Activated CD8-positive, alpha-beta T cell treated with anti-CD3 and anti-CD28 coated beads for 36 hours (primary cell): ENCODE measurements at regions not wholly inside any gene's neighbourhood (a gene's known extent, or its start where the extent isn't known, plus 50 kb on each side); places are given as distances from the start of the nearest gene placed in this dataset.

Experiments used
- ATAC-seq: fragments of 200-7000 bp; cut with Tn5 transposase; one replicate; pipeline ENCODE4 v1.10.0; 2021; ENCODE audit warnings: mild to moderate bottlenecking, moderate library complexity
- CTCF ChIA-PET: fragments of 350-600 bp; sonication (Branson Sonifier 250); formaldehyde crosslinking; loops from one replicate; lab custom pipeline; 2021; ENCODE audit warnings: antibody characterized with exemption; lab: Charles Lee
- POLR2A ChIA-PET: fragments of 350-600 bp; sonication (Branson Sonifier 250); formaldehyde crosslinking; loops from one replicate; lab custom pipeline; 2021; ENCODE audit warnings: antibody characterized with exemption; lab: Charles Lee
- DNase-seq: peaks from one replicate; pipeline ENCODE4 v3.0.0-alpha.2; 2020
- H3K27ac Mint-ChIP-seq: one replicate; pipeline ENCODE4 v1.8.0; 2021; ENCODE audit warnings: mild to moderate bottlenecking, mixed read lengths
- H3K27me3 Mint-ChIP-seq: one replicate; pipeline ENCODE4 v1.8.0; 2021; ENCODE audit warnings: mixed read lengths
- H3K36me3 Mint-ChIP-seq: one replicate; pipeline ENCODE4 v1.8.0; 2021; ENCODE audit warnings: low read depth, mixed read lengths
- H3K4me1 Mint-ChIP-seq: one replicate; pipeline ENCODE4 v1.8.0; 2021; ENCODE audit warnings: low read depth, mixed read lengths
- H3K4me3 Mint-ChIP-seq: one replicate; pipeline ENCODE4 v1.8.0; 2021; ENCODE audit warnings: mild to moderate bottlenecking, moderate library complexity, mixed read lengths
- H3K9me3 Mint-ChIP-seq: one replicate; pipeline ENCODE4 v1.8.0; 2021; ENCODE audit warnings: mixed read lengths
- intact Hi-C: fragments of 100-400 bp; cut with micrococcal nuclease; formaldehyde crosslinking; loops from one replicate; pipeline ENCODE4 v1.10.0; 2022
- TF ChIP-seq, protein P1 (sequence below): fragments of 200-600 bp; IDR thresholded peaks from one replicate; pipeline ENCODE4 v1.8.0; 2022; ENCODE audit warnings: antibody characterized with exemption, mild to moderate bottlenecking

DNA sequence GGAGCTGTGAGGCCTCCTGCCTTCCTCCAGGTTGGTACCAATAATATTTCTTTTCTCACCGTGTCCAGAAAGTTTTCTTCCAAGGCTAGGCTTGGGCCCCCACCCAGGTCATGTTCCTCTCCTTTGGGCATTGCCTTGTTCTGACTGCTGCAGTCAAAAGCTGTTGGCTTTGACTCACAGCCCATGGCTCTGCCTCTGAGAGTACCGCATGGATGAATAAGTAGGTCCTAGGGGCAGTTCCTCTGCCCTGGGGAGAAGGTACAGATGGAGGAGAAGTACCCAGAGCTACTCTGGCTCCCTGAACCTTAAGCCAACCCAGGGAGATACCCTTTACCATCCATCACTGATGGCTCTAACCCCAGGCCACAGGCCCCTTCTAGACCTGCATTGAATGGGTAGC is 115.0 kb downstream of the NAV1 start:
- Mint-ChIP-seq H3K9me3 (no peaks in the 10 kb centered on the region), H3K4me3 (no peak overlapping the region), H3K4me1 (no peaks in the 10 kb centered on the region), H3K27me3 (peaks cover 14% of the 10 kb centered on the region), H3K36me3 (no peaks in the 10 kb centered on the region), H3K27ac (no peak overlapping the region)
- no peak for DNase-seq
- TF ChIP-seq, protein P1, sequence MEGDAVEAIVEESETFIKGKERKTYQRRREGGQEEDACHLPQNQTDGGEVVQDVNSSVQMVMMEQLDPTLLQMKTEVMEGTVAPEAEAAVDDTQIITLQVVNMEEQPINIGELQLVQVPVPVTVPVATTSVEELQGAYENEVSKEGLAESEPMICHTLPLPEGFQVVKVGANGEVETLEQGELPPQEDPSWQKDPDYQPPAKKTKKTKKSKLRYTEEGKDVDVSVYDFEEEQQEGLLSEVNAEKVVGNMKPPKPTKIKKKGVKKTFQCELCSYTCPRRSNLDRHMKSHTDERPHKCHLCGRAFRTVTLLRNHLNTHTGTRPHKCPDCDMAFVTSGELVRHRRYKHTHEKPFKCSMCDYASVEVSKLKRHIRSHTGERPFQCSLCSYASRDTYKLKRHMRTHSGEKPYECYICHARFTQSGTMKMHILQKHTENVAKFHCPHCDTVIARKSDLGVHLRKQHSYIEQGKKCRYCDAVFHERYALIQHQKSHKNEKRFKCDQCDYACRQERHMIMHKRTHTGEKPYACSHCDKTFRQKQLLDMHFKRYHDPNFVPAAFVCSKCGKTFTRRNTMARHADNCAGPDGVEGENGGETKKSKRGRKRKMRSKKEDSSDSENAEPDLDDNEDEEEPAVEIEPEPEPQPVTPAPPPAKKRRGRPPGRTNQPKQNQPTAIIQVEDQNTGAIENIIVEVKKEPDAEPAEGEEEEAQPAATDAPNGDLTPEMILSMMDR: no peak
- no peak for ATAC-seq
- CTCF ChIA-PET: no interaction called here
- intact Hi-C loops: no loop called here
- POLR2A ChIA-PET: no interaction called here

DNA sequence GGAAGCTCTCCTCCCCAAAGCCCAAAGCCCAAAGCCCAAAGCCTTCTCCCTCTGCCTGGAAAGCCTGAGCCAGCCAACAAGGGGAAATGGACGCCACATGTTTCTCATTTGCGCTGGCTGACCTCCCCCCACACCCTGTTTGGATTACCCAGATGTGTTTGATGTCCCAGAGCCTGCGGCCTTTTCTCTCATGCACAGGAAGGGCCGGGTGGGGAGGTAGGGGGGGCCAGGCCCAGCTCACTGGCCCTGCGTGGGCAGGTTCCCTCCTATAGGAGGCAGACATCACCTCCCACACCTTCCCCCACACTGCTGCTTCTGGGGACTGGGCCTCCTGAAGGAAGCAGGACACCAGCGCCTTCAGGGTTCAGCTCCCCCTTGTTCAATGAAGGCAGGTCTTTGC is 116.3 kb downstream of the NAV1 start:
- ChIA-PET POLR2A (no interaction called here), CTCF (interaction anchor here (0.6 to 1.5 kb wide), 2 partner anchors 11 to 96 kb away, joined by 3 to 5 read pairs; no protein-coding TSS in a partner anchor)
- no peak overlapping the region for H3K27ac Mint-ChIP-seq
- DNase-seq (no peak), ATAC-seq (no peak)
- no peaks in the 10 kb centered on the region for H3K4me1 Mint-ChIP-seq
- no peaks in the 10 kb centered on the region for H3K36me3 Mint-ChIP-seq
- peaks cover 7% of the 10 kb centered on the region for H3K27me3 Mint-ChIP-seq
- no peak overlapping the region for H3K4me3 Mint-ChIP-seq
- TF ChIP-seq, protein P1: no peak
- intact Hi-C loops: no loop called here
- H3K9me3 Mint-ChIP-seq: no peaks in the 10 kb centered on the region

DNA sequence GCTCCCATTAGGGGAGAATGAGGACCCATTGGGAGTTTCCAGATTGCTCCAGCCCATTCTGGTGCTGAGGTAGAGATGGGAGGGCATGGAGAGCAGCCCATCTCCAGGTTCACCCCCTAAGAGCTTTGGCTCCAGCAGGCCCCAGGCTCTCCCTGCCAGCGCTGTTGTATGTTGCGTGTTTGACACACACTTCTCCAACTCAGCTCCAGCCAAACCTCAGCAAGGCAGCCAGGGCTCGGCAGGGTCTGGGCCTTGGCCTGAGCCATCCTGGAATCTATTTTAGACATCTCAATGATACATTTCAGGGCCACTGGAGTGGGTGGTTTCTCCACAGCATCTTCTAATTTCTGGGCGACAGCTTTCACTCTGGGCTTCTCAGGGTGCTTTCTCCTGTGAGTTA is 117.0 kb downstream of the NAV1 start:
- intact Hi-C loops: no loop called here
- Mint-ChIP-seq H3K9me3 (no peaks in the 10 kb centered on the region), H3K4me3 (no peak overlapping the region), H3K4me1 (no peaks in the 10 kb centered on the region), H3K36me3 (no peaks in the 10 kb centered on the region), H3K27me3 (peaks cover 4% of the 10 kb centered on the region), H3K27ac (no peak overlapping the region)
- ATAC-seq: no peak
- DNase-seq: no peak
- POLR2A ChIA-PET: no interaction called here
- CTCF ChIA-PET: interaction anchor here (1.5 kb wide), 1 partner anchor 96 kb away, joined by 3 read pairs; no protein-coding TSS in a partner anchor
- TF ChIP-seq, protein P1: no peak

DNA sequence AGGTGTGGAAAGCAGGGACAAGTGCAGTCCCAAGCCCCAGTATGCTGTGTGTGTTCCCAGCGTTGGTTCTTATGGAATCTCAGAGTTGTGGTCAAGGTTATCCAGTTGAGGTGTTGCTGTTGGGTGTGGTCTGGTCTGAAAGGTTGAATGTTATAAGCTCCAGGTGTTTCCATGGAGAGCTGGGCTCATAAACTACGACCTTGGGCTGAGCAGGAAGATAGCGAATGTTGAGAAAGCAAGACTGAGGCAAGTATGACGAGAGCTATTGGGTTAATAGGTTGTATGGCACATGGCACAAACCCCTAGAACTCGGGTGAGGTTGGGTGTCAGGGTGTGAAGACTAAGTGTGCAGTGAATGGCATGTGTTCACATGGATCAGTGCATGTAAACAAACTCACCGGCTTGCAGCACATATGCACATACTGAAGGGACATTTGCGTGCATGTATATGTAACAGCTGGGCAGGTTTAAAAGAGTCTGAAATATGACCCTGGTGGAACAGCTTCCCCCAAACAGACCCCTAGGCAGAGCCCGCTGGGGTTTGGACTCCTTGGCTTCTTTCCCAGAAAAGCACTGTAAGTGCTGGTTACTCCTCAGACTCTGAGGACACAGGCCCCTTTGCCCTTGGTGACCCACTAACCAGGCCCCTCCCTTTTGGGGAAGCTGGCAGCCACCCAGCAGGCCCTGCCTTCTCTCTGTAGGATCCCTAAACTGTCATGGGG is 117.5 kb downstream of the NAV1 start:
- ATAC-seq (no peak), DNase-seq (no peak)
- POLR2A ChIA-PET: no interaction called here
- no peaks in the 10 kb centered on the region for H3K9me3 Mint-ChIP-seq
- no peaks in the 10 kb centered on the region for H3K27me3 Mint-ChIP-seq
- no peaks in the 10 kb centered on the region for H3K36me3 Mint-ChIP-seq
- intact Hi-C loops: no loop called here
- TF ChIP-seq, protein P1: no peak
- CTCF ChIA-PET: no interaction called here
- H3K27ac Mint-ChIP-seq: no peak overlapping the region
- no peak overlapping the region for H3K4me3 Mint-ChIP-seq
- H3K4me1 Mint-ChIP-seq: no peaks in the 10 kb centered on the region

DNA sequence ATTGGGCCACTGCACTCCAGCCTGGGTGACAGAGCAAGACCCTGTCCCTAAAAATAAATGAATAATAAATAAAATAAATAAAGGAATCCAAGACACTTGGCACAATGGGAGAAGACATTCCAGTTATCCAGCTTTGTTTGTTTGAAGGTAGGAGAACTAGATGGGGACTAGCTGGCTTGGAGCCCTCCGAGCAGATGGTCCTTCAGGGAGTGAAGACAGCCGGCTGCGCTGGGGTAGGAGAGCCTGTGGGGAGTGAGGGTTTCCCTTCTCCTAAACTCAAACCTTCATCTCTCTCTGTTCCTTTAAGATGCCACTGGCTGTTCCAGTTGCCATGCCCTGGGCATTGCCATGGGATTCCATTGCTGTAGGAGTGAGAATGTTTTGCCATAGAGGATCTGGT is 120.6 kb downstream of the NAV1 start:
- Mint-ChIP-seq H3K27me3 (no peaks in the 10 kb centered on the region), H3K4me1 (no peaks in the 10 kb centered on the region), H3K36me3 (no peaks in the 10 kb centered on the region), H3K9me3 (no peaks in the 10 kb centered on the region), H3K4me3 (no peak overlapping the region), H3K27ac (no peak overlapping the region)
- TF ChIP-seq, protein P1: no peak
- intact Hi-C loops: no loop called here
- DNase-seq (no peak), ATAC-seq (no peak)
- POLR2A ChIA-PET: no interaction called here
- CTCF ChIA-PET: interaction anchor here (1.0 kb wide), 1 partner anchor 50 kb away, joined by 3 read pairs; no protein-coding TSS in a partner anchor
